SK-N-SH (cell line): ENCODE measurements at regions not wholly inside any gene's neighbourhood (a gene's known extent, or its start where the extent isn't known, plus 50 kb on each side); places are given as distances from the start of the nearest gene placed in this dataset.

Experiments used
- CTCF ChIA-PET: fragments of 300-600, 350-600 bp; formaldehyde crosslinking; extraction: SDS; loops from one replicate; lab custom pipeline; 2021; lab: Yijun Ruan, JAX
- POLR2A ChIA-PET: fragments of 350-600 bp; sonication (Branson Sonifier 250); formaldehyde crosslinking; extraction: SDS; loops from one replicate; lab custom pipeline; 2020; ENCODE audit warnings: antibody characterized with exemption, inconsistent platforms; lab: Yijun Ruan, JAX
- DNase-seq: peaks from one replicate; pipeline ENCODE4 v3.0.0; 2012
- H2AFZ ChIP-seq: fragments of 200-600 bp; sonication (generic); 2 replicates; pipeline ENCODE4 v1.8.1; 2016; ENCODE audit warnings: antibody characterized with exemption, mild to moderate bottlenecking, low read depth
- H3F3A ChIP-seq: fragments of 200-600 bp; sonication (generic); replicated peaks from 2 replicates; pipeline ENCODE3; 2016; ENCODE audit warnings: antibody characterized with exemption, mild to moderate bottlenecking; ENCODE audit not compliant: insufficient read depth
- H3K27ac ChIP-seq, 2 experiments: fragments of 200-500 bp in 1 of 2; fragments of 200-600 bp in 1 of 2; sonication (Bioruptor generic) in 1 of 2; sonication (generic), shearing (Covaris generic) in 1 of 2; 2 replicates each; pipeline versions ENCODE4 v1.5.1 to v1.6.1; 2014 to 2016; ENCODE audit warnings: low read depth in 2 of 2, inconsistent platforms in 1 of 2, low read length in 1 of 2, mild to moderate bottlenecking in 1 of 2, mixed read lengths in 1 of 2
- H3K27me3 ChIP-seq: fragments of 200-600 bp; sonication (generic), shearing (Covaris generic); 2 replicates; pipeline ENCODE4 v1.6.1; 2016; ENCODE audit warnings: mixed run types; ENCODE audit not compliant: insufficient read depth
- H3K36me3 ChIP-seq, 2 experiments: fragments of 200-500 bp in 1 of 2; fragments of 200-600 bp in 1 of 2; sonication (Bioruptor generic) in 1 of 2; sonication (generic) in 1 of 2; replicated peaks in 1 of 2; 2 replicates each; pipeline versions ENCODE3 to v1.5.1; 2014 to 2016; ENCODE audit warnings: low read length in 1 of 2, mild to moderate bottlenecking in 1 of 2; ENCODE audit not compliant: insufficient read depth in 2 of 2, control insufficient read depth in 1 of 2
- H3K4me1 ChIP-seq, 2 experiments: fragments of 200-500 bp in 1 of 2; fragments of 200-600 bp in 1 of 2; sonication (Bioruptor generic) in 1 of 2; sonication (generic), shearing (Covaris generic) in 1 of 2; 2 replicates each; pipeline versions ENCODE4 v1.5.1 to v1.6.1; 2014 to 2016; ENCODE audit warnings: low read depth in 1 of 2, low read length in 1 of 2, mixed run types in 1 of 2; ENCODE audit not compliant: insufficient read depth in 2 of 2, control insufficient read depth in 1 of 2
- H3K4me2 ChIP-seq: fragments of 200-600 bp; sonication (generic), shearing (Covaris generic); 2 replicates; pipeline ENCODE4 v1.6.1; 2017; ENCODE audit warnings: mixed run types
- H3K4me3 ChIP-seq, 2 experiments: fragments of 200-500 bp in 1 of 2; fragments of 200-600 bp in 1 of 2; sonication (Bioruptor generic) in 1 of 2; sonication (generic), shearing (Covaris generic) in 1 of 2; 2 replicates each; pipeline versions ENCODE4 v1.5.1 to v1.8.1; 2014 to 2016; ENCODE audit warnings: low read depth in 2 of 2, inconsistent platforms in 1 of 2, low read length in 1 of 2, mild to moderate bottlenecking in 1 of 2, mixed read lengths in 1 of 2, moderate library complexity in 1 of 2
- H3K79me2 ChIP-seq: fragments of 200-600 bp; sonication (generic); 2 replicates; pipeline ENCODE4 v1.8.1; 2017; ENCODE audit warnings: mild to moderate bottlenecking; ENCODE audit not compliant: insufficient read depth
- H3K9ac ChIP-seq: fragments of 200-600 bp; sonication (generic); 2 replicates; pipeline ENCODE4 v1.6.1; 2017; ENCODE audit warnings: mixed run types
- H3K9me2 ChIP-seq: fragments of 200-600 bp; sonication (generic); 2 replicates; pipeline ENCODE4 v1.6.1; 2017; ENCODE audit warnings: mixed run types
- H3K9me3 ChIP-seq: fragments of 200-600 bp; sonication (generic); 2 replicates; pipeline ENCODE4 v1.6.1; 2017; ENCODE audit warnings: mixed run types, mild to moderate bottlenecking, moderate library complexity
- H4K20me1 ChIP-seq: fragments of 200-600 bp; sonication (generic); 2 replicates; pipeline ENCODE4 v1.6.1; 2017; ENCODE audit warnings: mild to moderate bottlenecking, mixed run types; ENCODE audit not compliant: insufficient read depth
- ELF1 ChIP-seq: IDR thresholded peaks from 2 replicates; pipeline ENCODE4 v1.4.0; 2012
- EP300 ChIP-seq, 2 experiments: IDR thresholded peaks; 2 replicates each; pipeline versions ENCODE4 v1.4.0 to v1.6.1; 2012; ENCODE audit warnings: borderline replicate concordance in 1 of 2, low read depth in 1 of 2, low read length in 1 of 2
- FOXJ3 ChIP-seq: sonication (generic); formaldehyde crosslinking; IDR thresholded peaks from 2 replicates; pipeline ENCODE4 v1.5.1; 2020; ENCODE audit warnings: mild to moderate bottlenecking, missing genetic modification reagents
- FOXM1 ChIP-seq: IDR thresholded peaks from 2 replicates; pipeline ENCODE4 v1.4.0; 2012; ENCODE audit warnings: low read depth, mild to moderate bottlenecking
- JUND ChIP-seq: IDR thresholded peaks from 2 replicates; pipeline ENCODE4 v1.4.0; 2012
- NFIC ChIP-seq: IDR thresholded peaks from 2 replicates; pipeline ENCODE4 v1.4.0; 2012; ENCODE audit warnings: borderline replicate concordance
- NRF1 ChIP-seq: IDR thresholded peaks from 2 replicates; pipeline ENCODE4 v1.6.1; 2012; ENCODE audit warnings: low read depth, mild to moderate bottlenecking, low read length
- POLR2AphosphoS5 ChIP-seq: IDR thresholded peaks from 2 replicates; pipeline ENCODE4 v1.6.1; 2012; ENCODE audit warnings: low read depth, low read length
- RAD21 ChIP-seq: IDR thresholded peaks from 2 replicates; pipeline ENCODE4 v1.6.1; 2012; ENCODE audit warnings: mild to moderate bottlenecking, low read length
- RCOR1 ChIP-seq: fragments of 150-350 bp; IDR thresholded peaks from 2 replicates; pipeline ENCODE4 v1.6.1; 2017; ENCODE audit warnings: antibody characterized with exemption, low read length
- SIN3A ChIP-seq: IDR thresholded peaks from 2 replicates; pipeline ENCODE4 v1.6.1; 2012; ENCODE audit warnings: low read depth, mild to moderate bottlenecking, low read length, moderate library complexity, borderline replicate concordance
- SMC3 ChIP-seq: IDR thresholded peaks from 2 replicates; pipeline ENCODE4 v1.6.1; 2012; ENCODE audit warnings: low read depth, low read length, improper control_type of control experiment
- TAF1 ChIP-seq: IDR thresholded peaks from 2 replicates; pipeline ENCODE4 v1.6.1; 2012; ENCODE audit warnings: low read depth, mild to moderate bottlenecking, low read length, moderate library complexity, borderline replicate concordance
- TCF12 ChIP-seq: IDR thresholded peaks from 2 replicates; pipeline ENCODE4 v1.4.0; 2012
- TEAD4 ChIP-seq: IDR thresholded peaks from 2 replicates; pipeline ENCODE4 v1.4.0; 2012; ENCODE audit warnings: mild to moderate bottlenecking, borderline replicate concordance; ENCODE audit not compliant: insufficient read depth
- YY1 ChIP-seq: IDR thresholded peaks from 2 replicates; pipeline ENCODE4 v1.4.0; 2012; ENCODE audit warnings: low read depth, mild to moderate bottlenecking
- WGBS: methylation state at CpG from one replicate; pipeline ENCODE4 v1.1.6; 2017; ENCODE audit warnings: low lambda C conversion rate; 5-methylcytosine and 5-hydroxymethylcytosine counted together
- TF ChIP-seq, protein P1 (sequence below): IDR thresholded peaks from 2 replicates; pipeline ENCODE4 v1.6.1; 2012; ENCODE audit warnings: mild to moderate bottlenecking, low read depth, low read length, moderate library complexity
- TF ChIP-seq, protein P2 (sequence below): fragments of 150-350 bp; IDR thresholded peaks from 2 replicates; pipeline ENCODE4 v1.6.1; 2016; ENCODE audit warnings: mild to moderate bottlenecking, low read depth, low read length
- TF ChIP-seq, protein P3 (sequence below): IDR thresholded peaks from 2 replicates; pipeline ENCODE4; 2012

DNA sequence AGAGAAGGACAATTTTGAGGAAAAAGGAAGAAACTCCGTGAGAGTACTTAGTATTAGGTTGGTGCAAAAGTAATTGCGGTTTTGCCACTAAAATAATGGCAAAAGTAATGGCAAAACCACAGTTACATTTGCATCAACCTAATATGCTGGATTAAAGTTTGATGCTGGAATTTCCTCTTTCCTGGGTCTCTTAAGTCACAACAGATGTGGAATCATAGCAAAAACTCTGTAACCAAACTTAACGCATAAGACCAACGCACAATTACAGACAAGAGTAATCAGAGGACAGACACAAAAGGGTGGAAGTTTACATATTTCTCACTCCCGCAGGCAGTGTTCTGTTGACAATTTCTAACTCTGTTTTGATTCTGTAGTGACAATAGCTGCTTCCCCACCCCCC, 182.4 kb downstream of the BACH1 start:
- TF ChIP-seq SMC3, result no peak
- no peak for TF ChIP-seq SIN3A
- TF ChIP-seq, protein P1, sequence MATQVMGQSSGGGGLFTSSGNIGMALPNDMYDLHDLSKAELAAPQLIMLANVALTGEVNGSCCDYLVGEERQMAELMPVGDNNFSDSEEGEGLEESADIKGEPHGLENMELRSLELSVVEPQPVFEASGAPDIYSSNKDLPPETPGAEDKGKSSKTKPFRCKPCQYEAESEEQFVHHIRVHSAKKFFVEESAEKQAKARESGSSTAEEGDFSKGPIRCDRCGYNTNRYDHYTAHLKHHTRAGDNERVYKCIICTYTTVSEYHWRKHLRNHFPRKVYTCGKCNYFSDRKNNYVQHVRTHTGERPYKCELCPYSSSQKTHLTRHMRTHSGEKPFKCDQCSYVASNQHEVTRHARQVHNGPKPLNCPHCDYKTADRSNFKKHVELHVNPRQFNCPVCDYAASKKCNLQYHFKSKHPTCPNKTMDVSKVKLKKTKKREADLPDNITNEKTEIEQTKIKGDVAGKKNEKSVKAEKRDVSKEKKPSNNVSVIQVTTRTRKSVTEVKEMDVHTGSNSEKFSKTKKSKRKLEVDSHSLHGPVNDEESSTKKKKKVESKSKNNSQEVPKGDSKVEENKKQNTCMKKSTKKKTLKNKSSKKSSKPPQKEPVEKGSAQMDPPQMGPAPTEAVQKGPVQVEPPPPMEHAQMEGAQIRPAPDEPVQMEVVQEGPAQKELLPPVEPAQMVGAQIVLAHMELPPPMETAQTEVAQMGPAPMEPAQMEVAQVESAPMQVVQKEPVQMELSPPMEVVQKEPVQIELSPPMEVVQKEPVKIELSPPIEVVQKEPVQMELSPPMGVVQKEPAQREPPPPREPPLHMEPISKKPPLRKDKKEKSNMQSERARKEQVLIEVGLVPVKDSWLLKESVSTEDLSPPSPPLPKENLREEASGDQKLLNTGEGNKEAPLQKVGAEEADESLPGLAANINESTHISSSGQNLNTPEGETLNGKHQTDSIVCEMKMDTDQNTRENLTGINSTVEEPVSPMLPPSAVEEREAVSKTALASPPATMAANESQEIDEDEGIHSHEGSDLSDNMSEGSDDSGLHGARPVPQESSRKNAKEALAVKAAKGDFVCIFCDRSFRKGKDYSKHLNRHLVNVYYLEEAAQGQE, result no peak
- no peak for TF ChIP-seq RAD21
- TF ChIP-seq JUND, result no peak
- TF ChIP-seq, all 33 proteins: peak for 0
- no peaks in the 10 kb centered on the region for H3K27me3 ChIP-seq
- DNase-seq, result no peak
- ChIA-PET POLR2A (no interaction called here), CTCF (interaction anchor here (1.2 to 1.3 kb wide), 2 partner anchors 19 to 368 kb away, joined by 3 read pairs; no protein-coding TSS in a partner anchor)
- no peak overlapping the region for H3K9ac ChIP-seq
- no peaks in the 10 kb centered on the region for H3K9me3 ChIP-seq
- H2AFZ ChIP-seq, result no peak overlapping the region
- WGBS, result 82% methylated on average over 5 of the region's 5 CpGs
- no peak overlapping the region for H3K4me2 ChIP-seq
- H3F3A ChIP-seq, result no peaks in the 10 kb centered on the region
- no peaks in the 10 kb centered on the region for H3K36me3 ChIP-seq
- H3K4me3 ChIP-seq, result no peak overlapping the region
- H3K79me2 ChIP-seq, result no peaks in the 10 kb centered on the region
- no peaks in the 10 kb centered on the region for H3K9me2 ChIP-seq
- no peaks in the 10 kb centered on the region for H4K20me1 ChIP-seq
- H3K4me1 ChIP-seq, result peaks cover 0 to 8% of the 10 kb centered on the region in 2 experiments; a peak in 1 of 4 replicates
- no peak overlapping the region for H3K27ac ChIP-seq

DNA sequence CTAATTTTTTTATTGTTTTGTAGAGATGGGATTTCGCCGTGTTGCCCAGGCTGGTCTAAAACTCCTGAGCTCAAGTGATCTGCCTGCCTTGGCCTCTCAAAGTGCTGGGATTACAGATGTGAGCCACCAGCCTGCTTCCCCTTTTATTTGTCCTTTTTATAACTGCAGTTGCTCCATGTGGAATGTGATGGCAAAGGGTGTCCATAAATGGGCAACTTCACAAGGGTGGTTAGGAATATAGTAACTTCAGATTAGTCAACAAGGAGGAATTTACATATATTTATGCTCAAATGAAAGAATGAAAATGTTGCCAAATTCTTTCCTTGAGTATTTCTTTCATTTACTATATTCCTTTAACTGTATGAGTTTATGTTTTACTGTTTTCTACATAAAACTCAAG, 182.9 kb downstream of the BACH1 start:
- 78% methylated on average over 2 of the region's 2 CpGs for WGBS
- H3K4me1 ChIP-seq, result peaks cover 0 to 7% of the 10 kb centered on the region in 2 experiments; a peak in 1 of 4 replicates
- H3K79me2 ChIP-seq, result no peaks in the 10 kb centered on the region
- POLR2A ChIA-PET, result no interaction called here
- no peaks in the 10 kb centered on the region for H3K27me3 ChIP-seq
- H3K36me3 ChIP-seq, result no peaks in the 10 kb centered on the region
- no peaks in the 10 kb centered on the region for H3K9me3 ChIP-seq
- no peaks in the 10 kb centered on the region for H3F3A ChIP-seq
- no peak overlapping the region for H2AFZ ChIP-seq
- no peak overlapping the region for H3K4me3 ChIP-seq
- no peaks in the 10 kb centered on the region for H3K9me2 ChIP-seq
- no peak for DNase-seq
- CTCF ChIA-PET, result interaction anchor here (1.2 to 1.3 kb wide), 2 partner anchors 18 to 368 kb away, joined by 3 read pairs; no protein-coding TSS in a partner anchor
- no peak overlapping the region for H3K27ac ChIP-seq
- no peak overlapping the region for H3K9ac ChIP-seq
- no peaks in the 10 kb centered on the region for H4K20me1 ChIP-seq
- H3K4me2 ChIP-seq, result no peak overlapping the region
- TF ChIP-seq TAF1 (no peak), FOXM1 (no peak), NFIC (no peak), NRF1 (no peak), RCOR1 (no peak), YY1 (no peak), RAD21 (no peak), SMC3 (no peak), FOXJ3 (no peak), ELF1 (no peak), TEAD4 (no peak), EP300 (IDR thresholded peaks at IDR 0.05; ENCODE audit: borderline replicate concordance in 1 of 2, low read depth in 1 of 2, low read length in 1 of 2) (no peak), TCF12 (no peak), POLR2AphosphoS5 (no peak)
- TF ChIP-seq, protein P2, sequence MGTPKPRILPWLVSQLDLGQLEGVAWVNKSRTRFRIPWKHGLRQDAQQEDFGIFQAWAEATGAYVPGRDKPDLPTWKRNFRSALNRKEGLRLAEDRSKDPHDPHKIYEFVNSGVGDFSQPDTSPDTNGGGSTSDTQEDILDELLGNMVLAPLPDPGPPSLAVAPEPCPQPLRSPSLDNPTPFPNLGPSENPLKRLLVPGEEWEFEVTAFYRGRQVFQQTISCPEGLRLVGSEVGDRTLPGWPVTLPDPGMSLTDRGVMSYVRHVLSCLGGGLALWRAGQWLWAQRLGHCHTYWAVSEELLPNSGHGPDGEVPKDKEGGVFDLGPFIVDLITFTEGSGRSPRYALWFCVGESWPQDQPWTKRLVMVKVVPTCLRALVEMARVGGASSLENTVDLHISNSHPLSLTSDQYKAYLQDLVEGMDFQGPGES, result no peak
- TF ChIP-seq, protein P1, result no peak
- TF ChIP-seq, protein P3, sequence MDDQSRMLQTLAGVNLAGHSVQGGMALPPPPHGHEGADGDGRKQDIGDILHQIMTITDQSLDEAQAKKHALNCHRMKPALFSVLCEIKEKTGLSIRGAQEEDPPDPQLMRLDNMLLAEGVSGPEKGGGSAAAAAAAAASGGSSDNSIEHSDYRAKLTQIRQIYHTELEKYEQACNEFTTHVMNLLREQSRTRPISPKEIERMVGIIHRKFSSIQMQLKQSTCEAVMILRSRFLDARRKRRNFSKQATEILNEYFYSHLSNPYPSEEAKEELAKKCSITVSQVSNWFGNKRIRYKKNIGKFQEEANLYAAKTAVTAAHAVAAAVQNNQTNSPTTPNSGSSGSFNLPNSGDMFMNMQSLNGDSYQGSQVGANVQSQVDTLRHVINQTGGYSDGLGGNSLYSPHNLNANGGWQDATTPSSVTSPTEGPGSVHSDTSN, result no peak
